GM12892 (cell line): ENCODE measurements at regions not wholly inside any gene's neighbourhood (a gene's known extent, or its start where the extent isn't known, plus 50 kb on each side); places are given as distances from the start of the nearest gene placed in this dataset.

Experiments
- POLR2A ChIP-seq: IDR thresholded peaks from 2 replicates; pipeline ENCODE4 v1.6.1; 2011; ENCODE audit warnings: low read depth, low read length, control low read depth
- TAF1 ChIP-seq: IDR thresholded peaks from 2 replicates; pipeline ENCODE4 v1.6.1; 2011; ENCODE audit warnings: low read depth, mild to moderate bottlenecking, control low read depth, low read length, borderline replicate concordance

DNA sequence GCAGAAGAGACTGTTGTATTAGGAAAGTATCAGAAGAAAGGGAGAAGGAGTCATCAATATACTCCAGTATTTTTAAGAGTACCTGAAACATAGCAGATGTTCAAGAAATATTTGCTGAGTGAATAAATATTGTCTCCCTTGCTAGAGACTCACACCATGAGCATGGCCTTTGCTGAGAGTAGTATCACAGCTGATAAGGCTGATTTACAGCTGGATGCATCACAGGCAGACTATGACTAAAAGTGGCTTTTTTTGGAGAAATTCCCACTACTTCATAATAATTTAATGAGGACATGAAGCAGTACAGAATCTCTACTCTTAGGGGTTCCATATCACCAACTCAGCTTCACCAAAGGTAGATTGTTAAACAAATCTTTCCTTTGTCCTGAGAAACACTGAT lies 373.3 kb downstream of the RBM43 start:
- no peak for TF ChIP-seq TAF1
- no peak for TF ChIP-seq POLR2A
